ENCODE measurements at regions not wholly inside any gene's neighbourhood (a gene's known extent, or its start where the extent isn't known, plus 50 kb on each side); places are given as distances from the start of the nearest gene placed in this dataset.
"Not testable (repeated sequence)": the region's sequence is repeated elsewhere in the genome, so short reads cannot be mapped to it uniquely, and the experiment has no call there.

DNA sequence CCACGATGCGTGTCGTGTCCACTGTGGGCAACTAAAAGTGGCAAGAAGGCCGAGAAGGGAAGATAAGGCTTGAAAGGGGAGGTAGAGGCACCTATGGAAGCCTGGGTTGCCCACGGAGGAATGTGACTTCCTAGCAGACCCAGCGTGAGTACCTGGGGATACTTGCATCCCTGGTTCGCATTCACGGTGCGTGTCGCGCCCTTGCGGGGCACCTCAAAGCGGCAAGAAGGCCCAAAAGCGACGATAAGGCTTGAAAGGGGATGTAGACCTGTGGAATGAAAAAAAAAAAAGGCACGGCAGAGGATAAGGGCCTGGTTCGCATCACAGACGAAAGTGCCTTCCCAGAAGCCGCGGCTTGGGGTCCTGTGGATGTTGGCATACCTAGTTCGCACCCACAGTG is 282.9 kb downstream of the ALG10 start:
- DNase-seq, result no peak

DNA sequence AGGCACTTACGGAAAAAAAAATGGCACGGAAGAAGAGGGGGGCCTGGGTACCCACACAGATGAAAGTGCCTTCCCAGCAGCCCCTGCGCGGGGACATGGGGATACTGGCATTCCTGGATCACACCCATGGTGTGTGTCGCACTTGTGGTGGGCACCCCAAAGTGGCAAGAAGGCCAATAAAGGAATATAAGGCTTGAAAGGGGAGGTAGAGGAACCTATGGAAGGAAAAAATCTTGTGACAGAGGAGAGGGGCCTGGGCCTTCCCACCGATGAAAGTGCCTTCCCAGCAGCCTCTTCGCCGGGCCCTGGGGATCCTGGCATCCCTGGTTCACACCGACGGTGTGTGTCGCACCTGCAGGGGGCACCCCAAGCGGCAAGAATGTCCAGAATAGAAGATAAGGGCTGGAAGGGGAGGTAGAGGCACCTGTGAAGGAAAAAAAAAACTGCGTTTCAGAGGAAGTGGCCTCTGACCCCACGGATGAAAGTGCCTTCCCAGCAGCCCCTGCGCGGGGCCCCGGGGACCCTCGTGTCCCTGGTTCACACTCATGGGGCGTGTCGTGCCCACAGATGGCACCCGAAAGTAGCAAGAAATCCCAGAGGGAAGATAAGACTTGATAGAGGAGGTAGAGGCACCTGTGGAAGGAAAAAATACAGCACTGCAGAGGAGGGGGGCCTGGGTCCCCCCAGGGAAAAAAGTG is 284.0 kb downstream of the ALG10 start:
- no peak for DNase-seq

DNA sequence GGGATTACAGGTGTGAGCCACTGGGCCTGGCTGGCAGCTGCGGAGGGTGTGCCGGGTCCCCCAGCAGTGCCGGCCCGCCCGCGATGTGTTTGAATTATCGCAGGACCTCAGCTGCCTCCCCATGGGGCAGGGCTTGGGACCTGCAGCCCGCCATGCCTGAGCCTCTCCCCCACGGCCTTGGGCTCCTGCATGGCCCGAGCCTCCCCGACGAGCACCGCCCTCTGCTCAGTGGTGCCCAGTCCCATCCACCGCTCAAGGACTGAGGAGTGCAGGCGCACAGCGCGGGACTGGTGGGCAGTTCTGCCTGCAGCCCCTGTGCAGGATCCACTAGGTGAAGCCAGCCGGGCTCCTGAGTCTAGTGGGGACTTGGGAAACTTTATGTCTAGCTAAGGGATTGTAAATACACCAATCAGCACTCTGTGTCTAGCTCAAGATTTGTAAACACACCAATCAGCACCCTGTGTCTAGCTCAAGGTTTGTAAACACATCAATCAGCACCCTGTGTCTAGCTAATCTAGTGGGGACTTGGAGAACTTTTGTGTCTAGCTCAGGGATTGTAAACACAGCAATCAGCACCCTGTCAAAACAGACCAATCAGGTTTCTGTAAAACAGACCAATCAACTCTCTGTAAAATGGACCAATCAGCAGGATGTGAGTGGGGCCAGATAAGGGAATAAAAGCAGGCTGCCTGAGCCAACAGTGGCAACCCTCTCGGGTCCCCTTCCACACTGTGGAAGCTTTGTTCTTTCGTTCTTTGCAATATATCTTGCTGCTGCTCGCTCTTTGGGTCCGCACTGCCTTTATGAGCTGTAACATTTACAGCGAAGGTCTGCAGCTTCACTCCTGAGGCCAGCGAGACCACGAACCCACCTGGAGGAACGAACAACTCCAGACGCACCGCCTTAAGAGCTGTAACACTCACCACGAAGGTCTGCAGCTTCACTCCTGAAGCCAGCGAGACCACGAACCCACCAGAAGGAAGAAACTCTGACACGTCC is 287.8 kb downstream of the ALG10 start:
- not testable (repeated sequence) for DNase-seq

DNA sequence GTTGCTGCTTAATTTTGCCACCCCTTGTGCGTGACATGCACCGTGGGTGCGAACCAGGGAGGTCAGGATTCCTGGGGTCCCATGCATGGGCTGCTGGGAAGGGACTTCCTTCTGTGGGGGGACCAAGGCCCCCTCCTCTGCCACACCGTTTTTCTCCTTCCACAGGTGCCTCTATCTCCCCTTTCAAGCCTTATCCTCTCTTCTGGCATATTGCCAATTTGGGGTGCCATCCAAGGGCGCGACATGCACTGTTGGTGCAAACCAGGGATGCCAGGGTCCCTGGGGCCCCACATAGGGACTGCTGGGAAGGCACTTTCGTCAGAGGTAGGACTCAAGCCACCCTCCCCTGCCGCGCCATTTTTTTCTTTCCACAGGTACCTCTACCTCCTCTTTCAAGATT is 289.0 kb downstream of the ALG10 start:
- no peak for DNase-seq

DNA sequence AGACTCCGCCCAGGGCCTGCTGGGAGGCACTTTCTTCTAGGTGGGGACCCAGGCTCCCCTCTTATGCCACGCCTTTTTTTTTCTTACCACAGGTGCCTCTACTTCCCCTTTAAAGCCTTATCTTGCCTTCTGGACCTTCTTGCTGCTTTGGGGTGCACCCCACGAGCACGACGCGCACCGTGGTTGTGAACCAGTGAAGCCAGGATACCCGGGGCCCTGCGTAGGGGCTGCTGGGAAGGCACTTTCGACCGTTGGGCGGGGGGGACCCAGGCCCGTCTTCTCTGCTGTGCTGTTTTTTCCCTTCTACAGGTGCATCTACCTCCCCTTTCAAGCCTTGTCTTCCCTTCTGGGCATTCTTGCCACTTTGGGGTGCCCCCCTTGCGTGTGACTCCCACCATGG is 305.4 kb downstream of the ALG10 start:
- DNase-seq, result no peak

DNA sequence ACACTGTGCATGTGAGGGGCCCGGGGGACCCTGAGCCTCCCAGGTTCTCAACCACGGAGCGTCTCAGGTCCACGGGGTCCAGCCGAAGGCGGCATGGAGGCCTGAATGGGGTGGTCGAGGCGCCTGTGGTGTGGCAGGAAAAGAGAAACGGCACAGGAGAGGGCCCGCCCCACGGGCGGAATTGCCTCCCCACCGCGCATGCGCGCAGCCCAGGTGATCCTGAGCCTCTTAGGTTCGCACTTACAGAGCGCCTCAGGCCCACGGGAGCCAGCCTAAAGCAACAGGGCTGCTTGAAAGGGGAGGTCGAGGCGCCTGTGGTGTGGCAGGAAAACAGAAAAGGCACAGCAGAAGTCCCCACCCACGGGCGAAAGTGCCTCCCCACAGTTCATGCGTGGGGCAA is 311.0 kb downstream of the ALG10 start:
- DNase-seq, result no peak

DNA sequence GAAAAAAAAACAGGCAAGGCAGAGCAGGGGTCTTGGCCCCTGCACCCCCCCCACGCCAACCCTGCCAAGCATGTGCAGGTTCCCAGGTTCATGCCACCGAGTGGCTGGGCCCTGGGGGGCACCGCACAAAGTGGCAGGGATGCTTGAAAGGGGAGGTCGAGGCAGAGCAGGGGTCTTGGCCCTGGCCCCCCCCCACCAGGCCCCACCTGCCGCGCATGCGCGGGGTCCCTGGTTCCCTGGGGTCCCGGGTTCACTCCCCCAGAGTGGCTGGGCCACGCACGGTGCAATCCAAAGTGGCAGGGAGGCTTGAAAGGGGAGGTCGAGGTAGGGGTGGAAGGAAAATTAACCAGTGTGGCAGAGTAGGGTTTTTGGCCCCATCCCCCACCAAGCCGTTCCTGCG is 312.2 kb downstream of the ALG10 start:
- DNase-seq, result no peak

DNA sequence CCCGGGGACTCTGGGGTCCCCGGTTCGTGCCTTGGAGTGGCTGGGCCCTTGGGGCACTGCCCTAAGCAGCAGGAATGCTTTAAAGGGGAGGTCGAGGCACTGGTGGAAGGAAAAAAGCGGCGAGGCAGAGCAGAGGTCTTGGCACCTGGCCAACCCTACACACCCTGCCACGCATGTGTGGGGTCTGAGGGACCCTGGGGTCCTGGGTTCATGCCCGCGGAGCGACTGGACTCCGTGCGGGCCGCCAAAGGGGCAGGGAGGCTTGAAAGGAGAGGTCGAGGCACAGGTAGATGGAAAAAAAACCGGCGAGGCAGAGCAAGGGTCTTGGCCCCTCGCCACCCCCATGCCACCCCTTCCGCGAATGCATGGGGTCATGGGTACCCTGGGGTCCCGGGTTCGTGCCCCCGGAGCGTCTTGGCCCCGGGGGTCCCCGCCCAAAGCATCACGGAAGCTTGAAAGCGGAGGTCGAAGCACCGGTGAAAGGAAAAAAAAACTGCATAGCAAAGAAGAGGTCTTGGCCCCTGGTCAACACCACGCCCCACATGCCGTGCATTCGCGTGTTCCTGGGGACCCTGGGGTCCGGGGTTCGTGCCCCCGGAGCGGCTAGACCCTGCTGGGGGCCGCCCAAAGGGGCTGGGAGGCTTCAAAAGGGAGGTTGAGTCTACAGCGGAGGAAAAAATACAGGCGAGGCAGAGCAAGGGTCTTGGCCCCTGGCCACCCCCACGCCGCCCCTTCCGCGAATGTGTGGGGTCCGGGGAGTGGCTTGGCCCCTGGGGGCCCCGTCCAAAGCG is 312.9 kb downstream of the ALG10 start:
- DNase-seq, result no peak

DNA sequence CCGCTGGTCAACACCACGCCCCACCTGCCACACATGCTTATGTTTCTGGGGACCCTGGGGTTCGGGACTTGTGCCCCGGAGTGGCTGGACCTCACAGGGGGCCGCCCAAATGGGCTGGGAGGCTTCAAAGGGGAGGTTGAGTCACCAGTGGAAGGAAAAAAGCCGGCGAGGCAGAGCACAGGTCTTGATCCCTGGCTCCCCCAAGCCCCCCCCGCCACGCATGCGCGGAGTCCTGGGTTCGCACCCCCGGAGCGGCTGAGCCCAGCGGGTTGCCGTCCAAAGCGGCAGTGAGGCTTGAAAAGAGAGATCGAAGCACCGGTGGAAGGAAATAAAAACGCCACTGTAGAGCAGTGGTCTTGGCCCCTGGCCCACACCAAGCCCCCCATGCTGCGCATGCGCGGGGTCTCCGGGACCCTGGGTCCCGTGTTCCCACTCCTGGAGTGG is 313.5 kb downstream of the ALG10 start:
- DNase-seq, result no peak

DNA sequence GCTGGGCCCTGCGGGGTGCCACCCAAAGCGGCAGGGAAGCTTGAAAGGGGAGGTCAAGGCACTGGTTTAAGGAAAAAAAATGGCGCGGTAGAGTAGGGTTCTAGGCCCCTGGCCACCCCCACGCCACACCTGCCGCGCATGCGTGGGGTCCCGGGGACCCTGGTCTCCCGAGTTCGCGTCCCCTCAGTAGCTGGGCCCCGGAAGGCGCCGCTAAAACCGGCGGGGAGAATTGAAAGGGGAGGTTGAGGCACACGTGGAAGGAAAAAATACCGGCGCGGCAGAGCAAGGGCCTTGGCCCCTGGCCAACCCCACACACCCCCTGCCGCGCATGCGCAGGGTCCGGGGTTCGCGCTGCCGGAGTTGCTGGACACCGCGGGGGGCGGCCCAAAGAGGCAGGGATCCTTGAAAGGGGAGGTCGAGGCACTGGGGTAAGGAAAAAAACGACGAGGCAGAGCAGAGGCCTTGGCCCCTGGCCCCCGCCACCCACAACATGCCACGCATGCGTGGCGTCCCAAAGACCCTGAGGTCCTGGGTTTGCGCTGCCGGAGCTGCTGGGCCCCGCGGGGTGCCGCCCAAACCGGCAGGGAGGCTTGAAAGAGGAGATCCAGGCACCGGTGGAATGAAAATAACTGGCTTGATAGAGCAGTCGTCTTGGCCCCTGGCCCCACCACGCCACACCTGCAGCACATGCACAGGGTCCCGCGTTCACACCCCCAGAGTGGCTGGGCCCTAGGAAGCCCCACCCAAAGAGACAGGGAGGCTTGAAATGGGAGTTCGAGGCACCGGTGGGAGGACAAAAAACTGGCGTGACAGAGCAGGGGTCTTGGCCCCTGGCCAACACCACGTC is 314.5 kb downstream of the ALG10 start:
- no peak for DNase-seq

DNA sequence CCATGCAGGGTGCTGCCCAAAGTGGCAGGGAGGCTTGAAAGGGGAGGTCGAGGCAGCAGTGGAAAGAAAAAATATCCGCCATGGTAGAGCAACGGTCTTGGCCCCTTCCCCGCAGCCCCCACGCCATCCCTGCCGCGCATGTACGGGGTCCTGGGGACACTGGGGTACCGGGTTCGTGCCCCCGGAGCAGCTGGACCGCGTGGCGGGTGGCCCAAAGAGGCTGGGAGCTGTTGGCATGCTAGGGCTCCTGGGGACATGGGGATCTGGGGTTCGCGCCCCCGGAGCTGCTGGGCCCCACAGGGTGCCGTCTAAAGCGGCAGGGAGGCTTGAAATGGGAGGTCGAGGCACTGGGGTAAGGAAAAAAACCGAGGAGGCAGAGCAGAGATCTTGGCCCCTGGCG is 316.5 kb downstream of the ALG10 start:
- DNase-seq, result no peak

DNA sequence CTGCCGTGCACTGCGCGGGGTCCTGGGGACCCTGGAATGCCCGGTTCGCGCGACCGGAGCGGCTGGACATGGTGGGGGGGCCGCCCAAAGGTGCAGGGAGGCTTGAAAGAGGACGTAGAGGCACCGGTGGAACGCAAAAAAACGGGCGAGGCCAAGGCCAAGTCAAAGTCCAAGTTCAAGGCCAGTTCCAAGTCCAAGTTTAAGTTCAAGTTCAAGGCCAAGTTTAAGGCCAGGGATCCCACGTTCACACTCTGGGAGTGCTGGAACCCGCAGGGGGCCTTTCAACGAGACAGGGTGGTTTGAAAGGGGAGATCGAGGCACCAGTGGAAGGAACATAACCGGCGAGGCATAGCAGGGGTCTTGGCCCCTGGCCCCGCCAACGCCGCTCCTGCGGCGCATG is 317.6 kb downstream of the ALG10 start:
- DNase-seq, result no peak

DNA sequence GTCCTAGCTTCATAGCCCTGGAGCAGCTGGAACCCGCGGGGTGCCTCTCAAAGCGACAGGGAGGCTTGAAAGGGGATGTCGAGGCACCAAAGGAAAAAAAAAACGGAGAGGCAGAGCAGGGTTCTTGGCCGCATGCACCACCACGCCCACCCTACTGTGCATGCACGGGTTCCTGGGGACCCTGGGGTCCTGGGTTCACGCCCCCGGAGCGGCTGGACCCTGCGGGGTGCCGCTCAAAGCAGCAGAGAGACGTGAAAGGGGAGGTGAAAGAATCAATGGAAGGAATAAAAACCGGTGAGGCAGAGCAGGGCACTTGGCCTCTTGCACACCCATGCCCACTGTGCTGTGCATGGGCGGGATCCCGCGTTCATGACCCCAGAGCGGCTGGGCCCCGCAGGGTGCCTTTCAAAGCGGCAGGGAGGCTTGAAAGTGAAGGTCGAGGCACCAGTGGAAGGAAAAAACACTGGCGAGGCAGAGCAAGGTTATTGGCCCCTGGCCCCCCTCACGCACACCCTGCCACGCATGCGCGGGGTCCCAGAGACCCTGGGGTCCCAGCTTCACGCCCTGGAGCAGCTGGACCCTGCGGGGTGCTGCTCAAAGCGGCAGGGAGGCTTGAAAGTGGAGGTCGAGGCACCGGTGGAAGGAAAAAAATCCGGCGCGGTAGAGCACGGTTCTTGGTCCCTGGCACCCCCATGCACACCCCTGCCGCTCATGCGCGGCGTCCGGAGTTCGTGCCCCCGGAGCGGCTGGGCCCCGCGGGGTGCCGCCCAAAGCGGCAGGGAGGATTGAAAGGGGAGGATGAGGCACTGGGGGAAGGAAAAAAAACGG is 318.5 kb downstream of the ALG10 start:
- no peak for DNase-seq

DNA sequence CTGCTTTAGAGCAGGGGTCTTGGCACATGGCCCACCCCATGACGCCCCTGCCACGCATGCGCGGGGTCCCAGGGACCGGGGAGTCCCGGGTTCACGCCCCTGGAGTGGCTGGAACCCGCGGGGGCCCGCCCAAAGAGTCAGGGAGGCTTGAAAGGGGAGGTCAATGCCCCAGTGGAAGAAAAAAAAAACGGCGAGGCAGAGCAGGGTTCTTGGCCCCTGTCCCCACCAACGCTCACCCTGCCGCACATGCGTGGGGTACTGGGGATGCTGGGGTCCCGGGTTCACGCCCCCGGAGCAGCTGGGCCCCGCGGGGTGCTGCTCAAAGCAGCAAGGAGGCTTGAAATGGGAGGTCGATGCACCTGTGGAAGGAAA is 319.1 kb downstream of the ALG10 start:
- no peak for DNase-seq

DNA sequence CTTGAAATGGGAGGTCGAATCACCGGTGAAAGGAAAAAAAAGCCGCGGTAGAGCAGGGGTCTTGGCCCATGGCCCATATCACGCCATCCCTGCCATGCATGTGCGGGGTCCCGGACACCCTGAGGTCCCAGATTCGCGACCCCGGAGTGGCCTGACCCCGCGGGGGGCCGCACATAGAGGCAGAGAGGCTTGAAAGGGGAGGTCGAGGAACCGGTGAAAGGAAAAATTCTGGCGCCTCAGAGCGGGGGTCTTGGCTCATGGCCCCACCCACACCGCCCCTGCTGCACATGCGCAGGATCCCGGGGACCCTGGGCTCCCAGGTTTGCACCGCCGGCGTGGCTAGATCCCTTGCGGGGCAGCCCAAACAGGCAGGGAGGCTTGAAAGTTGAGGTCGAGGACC is 319.8 kb downstream of the ALG10 start:
- DNase-seq, result no peak

DNA sequence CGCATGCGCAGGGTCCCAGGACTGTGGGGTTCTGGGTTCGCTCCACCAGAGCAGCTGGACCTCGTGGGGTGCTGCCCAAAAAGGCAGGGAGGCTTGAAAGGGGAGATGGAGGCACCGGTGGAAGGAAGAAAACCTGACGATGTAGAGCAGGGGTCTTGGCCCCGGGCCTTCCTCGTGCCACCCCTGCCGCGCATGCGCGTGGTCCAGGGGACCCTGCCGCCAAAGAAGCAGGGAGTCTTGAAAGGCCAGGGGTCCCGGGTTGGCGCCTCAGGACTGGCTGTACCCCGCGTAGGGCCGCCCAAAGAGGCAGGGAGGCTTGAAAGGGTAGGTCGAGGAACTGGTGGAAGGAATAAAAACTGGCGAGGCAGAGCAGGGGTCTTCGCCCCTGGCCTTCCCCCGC is 321.0 kb downstream of the ALG10 start:
- no peak for DNase-seq

DNA sequence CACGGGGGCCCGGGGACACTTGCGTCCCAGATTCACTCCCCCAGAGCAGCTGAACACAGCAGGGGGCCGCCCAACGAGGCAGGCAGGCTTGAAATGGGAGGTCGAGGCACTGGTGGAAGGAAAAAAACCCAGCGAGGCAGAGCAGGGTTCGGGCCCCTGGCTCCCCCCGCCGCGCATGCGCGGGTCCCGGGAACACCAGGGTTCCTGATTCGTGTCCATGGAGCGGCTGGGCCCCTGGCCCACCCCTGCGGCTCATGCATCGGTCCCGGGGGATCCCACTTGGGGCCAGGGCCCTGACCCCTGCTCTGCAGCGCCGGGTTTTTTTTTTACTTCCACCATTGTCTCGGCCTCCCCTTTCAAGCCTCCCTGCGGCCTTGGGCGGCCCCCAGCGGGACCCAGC is 321.5 kb downstream of the ALG10 start:
- no peak for DNase-seq

DNA sequence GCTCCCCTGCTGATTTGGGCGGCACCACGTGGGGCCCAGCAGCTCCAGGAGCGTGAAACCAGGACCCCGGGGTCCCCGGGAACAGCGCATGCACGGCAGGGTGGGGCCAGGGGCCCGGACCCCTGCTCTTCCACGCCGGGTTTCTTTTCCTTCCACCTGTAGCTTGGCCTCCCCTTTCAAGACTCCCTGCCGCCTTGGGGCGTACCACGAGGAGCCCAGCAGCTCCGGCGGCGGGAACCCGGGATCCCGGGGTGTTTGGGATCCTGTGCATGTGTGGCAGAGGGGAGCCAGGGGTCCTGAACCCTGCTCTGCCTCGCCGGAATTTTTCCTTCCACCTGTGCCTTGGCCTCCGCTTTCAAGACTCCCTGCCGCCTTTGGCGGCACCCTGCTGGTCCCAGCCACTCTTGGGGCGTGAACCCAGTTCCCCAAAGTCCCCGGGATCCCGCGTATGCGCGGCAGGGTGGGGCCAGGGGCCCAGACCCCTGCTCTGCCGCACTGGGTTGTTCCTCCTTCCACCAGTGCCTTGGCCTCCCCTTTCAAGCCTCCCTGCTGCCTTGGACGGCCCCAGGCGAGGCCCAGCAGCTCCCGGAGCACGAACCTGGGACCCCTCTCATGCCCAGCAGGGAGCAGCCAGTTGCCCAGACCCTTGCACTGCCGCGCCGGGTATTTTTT is 322.7 kb downstream of the ALG10 start:
- DNase-seq, result no peak

DNA sequence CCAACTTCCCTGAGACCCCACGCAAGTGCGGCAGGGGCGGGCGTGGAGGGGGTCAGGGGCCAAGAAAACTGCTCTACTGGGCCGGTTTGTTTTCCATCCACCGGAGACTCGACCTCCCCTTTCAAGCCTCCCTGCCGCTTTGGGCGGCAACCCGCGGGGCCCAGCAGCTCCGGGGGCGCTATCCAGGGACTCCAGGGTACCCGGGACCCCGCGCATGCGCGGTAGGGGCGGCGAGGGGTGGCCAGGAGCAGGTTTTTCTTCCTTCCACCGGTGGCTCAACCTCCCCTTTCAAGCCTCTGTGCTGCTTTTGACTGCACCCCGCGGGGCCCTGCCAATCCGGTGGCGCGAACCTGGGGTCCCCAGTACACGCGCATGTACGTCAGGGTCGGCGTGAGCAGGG is 323.5 kb downstream of the ALG10 start:
- no peak for DNase-seq

DNA sequence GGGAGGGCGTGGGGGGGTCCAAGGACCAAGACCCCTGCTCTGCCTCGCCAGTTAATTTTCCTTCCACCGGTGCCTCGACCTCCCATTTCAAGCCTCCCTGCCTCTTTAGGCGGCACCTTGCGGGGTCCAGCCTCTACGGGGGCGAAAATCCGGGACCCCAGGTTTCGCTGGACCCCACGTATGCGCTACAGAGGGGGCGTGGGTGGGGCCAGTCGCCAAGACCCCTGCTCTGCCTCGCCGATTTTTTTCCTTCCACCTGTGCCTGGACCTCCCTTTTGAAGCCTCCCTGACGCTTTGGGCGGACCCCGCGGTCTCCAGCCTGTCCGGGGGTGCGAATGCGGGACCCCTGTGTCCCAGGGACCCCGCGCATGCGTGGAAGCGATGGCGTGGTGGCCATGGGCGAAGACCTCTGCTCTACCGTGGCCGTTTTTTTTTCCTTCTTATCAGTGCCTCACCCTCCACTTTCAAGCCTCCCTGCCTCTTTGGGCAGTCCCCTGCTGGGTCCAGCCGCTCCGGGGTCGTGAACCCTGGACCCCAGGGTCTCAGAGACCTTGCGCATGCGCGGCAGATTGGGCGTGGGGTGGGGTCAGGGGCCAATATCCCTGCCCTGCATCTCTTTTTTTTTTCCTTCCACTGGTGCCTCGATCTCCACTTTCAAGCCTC is 324.2 kb downstream of the ALG10 start:
- no peak for DNase-seq

Data from stimulated activated CD4-positive, alpha-beta T cell treated with anti-CD3 and anti-CD28 coated beads, Interleukin-15, amount 100 ng/mL, for 24 hours (primary cell).